GM12801 (cell line): ENCODE measurements at regions not wholly inside any gene's neighbourhood (a gene's known extent, or its start where the extent isn't known, plus 50 kb on each side); places are given as distances from the start of the nearest gene placed in this dataset.

Source experiments
- TF ChIP-seq, protein P1 (sequence below): IDR thresholded peaks from one replicate; pipeline ENCODE4 v1.5.1; 2011; ENCODE audit warnings: control low read depth; ENCODE audit not compliant: insufficient read length; ENCODE audit errors: extremely low read depth

DNA sequence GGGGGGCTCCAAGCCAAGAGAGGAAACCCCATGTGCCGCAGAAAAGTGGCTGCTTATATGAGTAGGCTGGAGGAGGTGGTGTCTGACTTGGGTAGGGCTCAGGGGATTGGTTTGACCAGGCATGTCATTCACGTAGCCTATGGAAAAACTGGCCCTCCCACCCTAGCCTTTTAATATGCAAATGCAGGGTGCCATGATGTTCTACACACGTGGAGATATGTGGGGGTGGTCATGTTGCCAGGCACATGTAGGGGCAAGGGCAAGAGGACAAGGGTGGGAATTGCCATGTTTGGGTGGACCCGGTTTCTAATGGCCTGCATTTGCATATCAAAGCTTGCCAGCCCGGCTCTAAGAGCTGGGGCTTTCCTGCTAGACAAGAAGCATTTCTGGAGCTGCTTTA, 86.9 kb upstream of the SHISA3 start:
- TF ChIP-seq, protein P1, sequence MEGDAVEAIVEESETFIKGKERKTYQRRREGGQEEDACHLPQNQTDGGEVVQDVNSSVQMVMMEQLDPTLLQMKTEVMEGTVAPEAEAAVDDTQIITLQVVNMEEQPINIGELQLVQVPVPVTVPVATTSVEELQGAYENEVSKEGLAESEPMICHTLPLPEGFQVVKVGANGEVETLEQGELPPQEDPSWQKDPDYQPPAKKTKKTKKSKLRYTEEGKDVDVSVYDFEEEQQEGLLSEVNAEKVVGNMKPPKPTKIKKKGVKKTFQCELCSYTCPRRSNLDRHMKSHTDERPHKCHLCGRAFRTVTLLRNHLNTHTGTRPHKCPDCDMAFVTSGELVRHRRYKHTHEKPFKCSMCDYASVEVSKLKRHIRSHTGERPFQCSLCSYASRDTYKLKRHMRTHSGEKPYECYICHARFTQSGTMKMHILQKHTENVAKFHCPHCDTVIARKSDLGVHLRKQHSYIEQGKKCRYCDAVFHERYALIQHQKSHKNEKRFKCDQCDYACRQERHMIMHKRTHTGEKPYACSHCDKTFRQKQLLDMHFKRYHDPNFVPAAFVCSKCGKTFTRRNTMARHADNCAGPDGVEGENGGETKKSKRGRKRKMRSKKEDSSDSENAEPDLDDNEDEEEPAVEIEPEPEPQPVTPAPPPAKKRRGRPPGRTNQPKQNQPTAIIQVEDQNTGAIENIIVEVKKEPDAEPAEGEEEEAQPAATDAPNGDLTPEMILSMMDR = no peak

DNA sequence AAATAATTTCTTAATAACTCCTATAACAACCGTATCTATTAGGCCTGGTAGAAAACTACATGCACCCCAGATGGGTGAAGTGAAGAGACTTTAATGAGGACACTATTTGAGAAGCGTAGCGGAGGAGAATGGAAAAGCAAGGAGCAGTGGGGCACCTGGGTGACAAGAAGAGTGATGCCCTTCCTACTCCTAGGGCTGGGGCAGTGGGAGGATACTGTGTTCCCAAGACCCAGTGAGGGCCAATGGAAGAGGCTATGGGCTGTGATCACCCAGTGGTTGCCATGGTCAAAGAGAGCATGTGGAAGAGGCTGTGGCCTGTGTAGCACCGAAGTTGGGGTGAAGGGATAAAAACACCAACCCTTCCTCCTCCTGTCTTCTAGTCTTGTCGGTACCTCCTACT, 86.5 kb upstream of the SHISA3 start:
- TF ChIP-seq, protein P1 = no peak

DNA sequence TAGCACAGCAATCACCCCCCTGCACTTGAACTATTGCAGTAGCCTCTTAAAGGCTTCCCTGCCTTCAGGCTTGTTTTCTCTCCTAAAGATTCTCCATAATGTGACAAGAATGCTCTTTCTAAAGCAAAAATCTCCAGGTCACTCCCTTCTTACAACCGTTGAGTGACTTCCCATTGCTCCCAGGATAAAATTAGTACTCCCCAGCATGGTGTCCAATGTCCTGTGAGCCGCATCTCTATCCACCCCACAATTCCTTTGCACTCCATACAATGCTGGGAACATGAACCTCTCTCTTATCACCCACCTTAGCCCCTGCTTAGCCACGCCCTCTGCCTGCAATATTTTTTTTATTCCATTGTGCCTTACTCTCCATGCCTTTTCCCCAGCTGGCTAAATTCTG, 85.7 kb upstream of the SHISA3 start:
- TF ChIP-seq, protein P1 = no peak

DNA sequence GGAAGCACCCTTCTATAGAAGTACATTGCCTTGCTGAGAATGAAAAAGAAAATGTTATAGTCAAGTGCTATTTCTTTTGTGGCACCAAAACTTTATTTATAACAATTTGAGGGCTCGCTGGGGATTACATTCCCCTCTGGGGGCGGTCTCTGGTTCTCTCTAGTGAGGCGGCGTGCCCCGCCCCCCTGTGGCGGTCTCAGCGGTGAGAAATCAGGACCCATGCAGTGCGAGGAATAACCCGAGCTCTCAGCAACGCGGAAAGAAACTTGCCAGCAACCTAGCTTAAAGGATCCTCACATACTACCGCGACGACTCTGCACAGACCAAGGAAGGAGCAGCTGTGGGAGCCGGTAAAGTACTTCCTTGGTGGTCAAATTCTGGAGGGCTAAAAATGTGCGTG, 83.4 kb upstream of the SHISA3 start:
- TF ChIP-seq, protein P1 = no peak

DNA sequence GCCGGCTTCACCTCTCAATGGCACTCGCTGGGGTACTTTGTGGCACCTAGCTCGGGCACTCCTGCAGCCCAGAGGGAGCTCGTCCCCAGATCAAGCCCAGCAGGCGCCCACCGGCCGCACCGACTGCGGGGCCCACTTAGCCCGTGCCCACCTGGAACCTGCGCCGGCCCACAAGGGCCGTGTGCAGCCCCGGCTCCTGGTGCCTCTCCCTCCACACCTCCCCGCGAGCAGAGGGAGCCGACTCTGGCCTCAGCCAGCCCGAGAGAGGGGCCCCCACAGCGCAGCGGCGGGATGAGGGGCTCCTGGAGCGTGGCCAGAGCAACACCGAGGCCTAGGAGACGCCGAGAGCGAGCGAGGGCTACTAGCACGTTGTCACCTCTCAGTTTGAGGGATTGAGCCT, 82.1 kb upstream of the SHISA3 start:
- TF ChIP-seq, protein P1 = no peak

DNA sequence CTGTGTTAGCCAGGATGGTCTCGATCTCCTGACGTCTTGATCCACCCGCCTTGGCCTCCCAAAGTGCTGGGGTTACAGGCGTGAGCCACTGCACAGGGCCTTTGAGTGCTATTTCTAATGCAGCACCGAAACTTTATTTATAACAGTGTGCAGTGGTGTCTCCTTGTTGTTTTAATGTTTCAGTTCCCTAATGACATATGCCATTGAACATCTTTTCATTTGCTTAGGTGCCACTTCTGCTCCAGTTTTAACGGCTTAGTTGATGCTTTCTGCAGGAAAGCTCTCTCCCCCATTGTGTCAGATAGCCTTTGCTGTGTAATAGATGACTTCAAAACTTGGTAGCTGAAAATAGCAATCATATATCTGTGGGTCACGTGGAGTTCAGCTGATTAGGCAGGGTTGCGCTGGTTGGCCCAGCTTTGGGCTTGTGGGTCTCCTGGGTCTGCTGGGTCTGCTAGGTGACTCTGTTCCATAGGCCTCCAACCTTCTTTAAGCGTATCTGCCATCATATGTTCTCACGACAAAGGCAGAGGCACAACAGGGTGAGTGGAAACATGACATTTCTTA, 76.4 kb upstream of the SHISA3 start:
- TF ChIP-seq, protein P1 = no peak

DNA sequence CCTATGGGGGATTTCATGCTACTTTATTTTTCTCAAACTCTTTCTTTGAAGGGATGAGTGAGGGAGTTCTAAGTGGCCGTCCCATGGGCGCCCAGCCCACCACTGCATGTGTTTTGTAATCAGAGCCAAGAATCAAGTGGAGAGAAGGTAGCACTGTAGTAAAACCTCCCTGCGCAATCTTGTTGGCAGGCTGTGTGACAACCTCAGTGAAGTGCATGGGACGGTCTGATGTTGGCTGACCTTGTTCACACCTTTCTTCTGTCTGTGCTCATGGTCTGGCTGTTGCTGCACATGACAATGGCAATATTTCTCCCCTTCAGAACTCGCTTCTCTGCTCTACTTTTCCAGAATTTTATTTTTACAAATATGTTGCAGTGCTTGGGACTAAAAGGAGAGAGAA, 71.2 kb upstream of the SHISA3 start:
- TF ChIP-seq, protein P1 = no peak
